Astrocyte (in vitro differentiated cells and primary cell): ENCODE measurements at regions not wholly inside any gene's neighbourhood (a gene's known extent, or its start where the extent isn't known, plus 50 kb on each side); places are given as distances from the start of the nearest gene placed in this dataset.
A peak's percentile ranks its signal among the peaks of the same experiment; 100 is the strongest.
"Not testable (repeated sequence)": the region's sequence is repeated elsewhere in the genome, so short reads cannot be mapped to it uniquely, and the experiment has no call there.

Source experiments
- DNase-seq: peaks from one replicate; pipeline ENCODE4 v3.0.0-alpha.2; 2010; ENCODE audit warnings: low read depth
- FAIRE-seq: peaks from 2 replicates; lab custom pipeline; 2011; peaks lifted over from hg19 to GRCh38; lab: Jason Lieb, UNC
- H2AFZ ChIP-seq: 2 replicates; pipeline ENCODE4 v1.6.0; 2012; ENCODE audit warnings: low read depth, low read length, inconsistent platforms
- H3K27ac ChIP-seq: 2 replicates; pipeline ENCODE4 v1.5.1; 2011; ENCODE audit warnings: low read depth, low read length, inconsistent platforms
- H3K27me3 ChIP-seq: 2 replicates; pipeline ENCODE4 v1.6.0; 2011; ENCODE audit warnings: low read length, inconsistent platforms; ENCODE audit not compliant: insufficient read depth
- H3K36me3 ChIP-seq: 2 replicates; pipeline ENCODE4 v1.5.1; 2011; ENCODE audit warnings: low read length, inconsistent platforms; ENCODE audit not compliant: insufficient read depth
- H3K4me1 ChIP-seq: 2 replicates; pipeline ENCODE4 v1.5.1; 2011; ENCODE audit warnings: low read length, inconsistent platforms; ENCODE audit not compliant: insufficient read depth
- H3K4me2 ChIP-seq: 2 replicates; pipeline ENCODE4 v1.6.0; 2012; ENCODE audit warnings: low read length, inconsistent platforms
- H3K4me3 ChIP-seq: 2 replicates; pipeline ENCODE4 v1.5.1; 2011; ENCODE audit warnings: low read depth, mild to moderate bottlenecking, low read length, inconsistent platforms; ENCODE audit not compliant: insufficient read depth
- H3K79me2 ChIP-seq: 2 replicates; pipeline ENCODE4 v1.6.0; 2012; ENCODE audit warnings: mild to moderate bottlenecking, low read length, inconsistent platforms; ENCODE audit not compliant: insufficient read depth
- H3K9ac ChIP-seq: 2 replicates; pipeline ENCODE4 v1.6.0; 2012; ENCODE audit warnings: mild to moderate bottlenecking, low read length, inconsistent platforms
- H3K9me3 ChIP-seq: 2 replicates; pipeline ENCODE4 v1.5.1; 2012; ENCODE audit warnings: low read depth, mild to moderate bottlenecking, low read length, inconsistent platforms; ENCODE audit not compliant: insufficient read depth
- H4K20me1 ChIP-seq: 2 replicates; pipeline ENCODE4 v1.6.0; 2012; ENCODE audit warnings: low read length, inconsistent platforms; ENCODE audit not compliant: insufficient read depth
- H3K27ac Mint-ChIP-seq: one replicate; pipeline ENCODE4 v1.8.0; 2021; ENCODE audit warnings: mild to moderate bottlenecking, mixed read lengths; ENCODE audit not compliant: unreplicated experiment
- H3K27me3 Mint-ChIP-seq: one replicate; pipeline ENCODE4 v1.8.0; 2021; ENCODE audit warnings: low read depth, mixed read lengths; ENCODE audit not compliant: unreplicated experiment
- H3K36me3 Mint-ChIP-seq: one replicate; pipeline ENCODE4 v1.8.0; 2021; ENCODE audit warnings: low read depth, mixed read lengths; ENCODE audit not compliant: unreplicated experiment
- H3K4me1 Mint-ChIP-seq: one replicate; pipeline ENCODE4 v1.8.0; 2021; ENCODE audit warnings: low read depth, mixed read lengths; ENCODE audit not compliant: unreplicated experiment
- H3K4me3 Mint-ChIP-seq: one replicate; pipeline ENCODE4 v1.8.0; 2021; ENCODE audit warnings: mild to moderate bottlenecking, moderate library complexity, mixed read lengths; ENCODE audit not compliant: unreplicated experiment
- H3K9me3 Mint-ChIP-seq: one replicate; pipeline ENCODE4 v1.8.0; 2021; ENCODE audit warnings: mild to moderate bottlenecking, mixed read lengths; ENCODE audit not compliant: unreplicated experiment
- EZH2 ChIP-seq: IDR thresholded peaks from 2 replicates; pipeline ENCODE4 v1.6.1; 2012; ENCODE audit warnings: mild to moderate bottlenecking, low read length, inconsistent platforms; ENCODE audit not compliant: insufficient read depth
- TF ChIP-seq, protein P1 (sequence below): IDR thresholded peaks from 2 replicates; pipeline ENCODE4 v1.5.1; 2011; ENCODE audit warnings: low read depth, mild to moderate bottlenecking, inconsistent platforms, low read length, moderate library complexity; ENCODE audit not compliant: insufficient read depth

GRCh38 chr4:131609039-131609438 is 1540.1 kb upstream of the PCDH10 start:
- Histone ChIP-seq H3K4me3 (no peak overlapping the region), H3K79me2 (no peaks in the 10 kb centered on the region), H3K36me3 (no peaks in the 10 kb centered on the region), H2AFZ (no peak overlapping the region), H3K4me1 (no peaks in the 10 kb centered on the region), H3K27me3 (no peaks in the 10 kb centered on the region), H4K20me1 (no peaks in the 10 kb centered on the region), H3K27ac (no peak overlapping the region), H3K9ac (no peak overlapping the region), H3K4me2 (no peak overlapping the region), H3K9me3 (no peaks in the 10 kb centered on the region)
- Mint-ChIP-seq H3K36me3 (no peaks in the 10 kb centered on the region), H3K27ac (no peak overlapping the region), H3K4me1 (peaks cover 11% of the 10 kb centered on the region), H3K9me3 (no peaks in the 10 kb centered on the region), H3K4me3 (no peak overlapping the region), H3K27me3 (no peaks in the 10 kb centered on the region)
- TF ChIP-seq, protein P1, sequence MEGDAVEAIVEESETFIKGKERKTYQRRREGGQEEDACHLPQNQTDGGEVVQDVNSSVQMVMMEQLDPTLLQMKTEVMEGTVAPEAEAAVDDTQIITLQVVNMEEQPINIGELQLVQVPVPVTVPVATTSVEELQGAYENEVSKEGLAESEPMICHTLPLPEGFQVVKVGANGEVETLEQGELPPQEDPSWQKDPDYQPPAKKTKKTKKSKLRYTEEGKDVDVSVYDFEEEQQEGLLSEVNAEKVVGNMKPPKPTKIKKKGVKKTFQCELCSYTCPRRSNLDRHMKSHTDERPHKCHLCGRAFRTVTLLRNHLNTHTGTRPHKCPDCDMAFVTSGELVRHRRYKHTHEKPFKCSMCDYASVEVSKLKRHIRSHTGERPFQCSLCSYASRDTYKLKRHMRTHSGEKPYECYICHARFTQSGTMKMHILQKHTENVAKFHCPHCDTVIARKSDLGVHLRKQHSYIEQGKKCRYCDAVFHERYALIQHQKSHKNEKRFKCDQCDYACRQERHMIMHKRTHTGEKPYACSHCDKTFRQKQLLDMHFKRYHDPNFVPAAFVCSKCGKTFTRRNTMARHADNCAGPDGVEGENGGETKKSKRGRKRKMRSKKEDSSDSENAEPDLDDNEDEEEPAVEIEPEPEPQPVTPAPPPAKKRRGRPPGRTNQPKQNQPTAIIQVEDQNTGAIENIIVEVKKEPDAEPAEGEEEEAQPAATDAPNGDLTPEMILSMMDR = no peak
- no peak for TF ChIP-seq EZH2
- FAIRE-seq (no peak), DNase-seq (no peak)

GRCh38 chr4:131610517-131610916 is 1538.6 kb upstream of the PCDH10 start:
- not testable (repeated sequence) for H3K9me3 ChIP-seq, H3K4me3 Mint-ChIP-seq, H3K4me1 ChIP-seq, H3K9me3 Mint-ChIP-seq, H3K4me3 ChIP-seq, H3K27me3 ChIP-seq, H3K36me3 ChIP-seq, H3K79me2 ChIP-seq, H4K20me1 ChIP-seq, H3K36me3 Mint-ChIP-seq, H3K27me3 Mint-ChIP-seq, H3K27ac ChIP-seq, H3K9ac ChIP-seq
- Histone ChIP-seq H3K4me2 (peak overlapping the region; percentile 18), H2AFZ (peak overlapping the region; percentile 7)
- Mint-ChIP-seq H3K27ac (peak overlapping the region; percentile 98), H3K4me1 (peaks cover 11% of the 10 kb centered on the region)
- DNase-seq = peak; percentile 57
- FAIRE-seq = peak; percentile 34

DNA sequence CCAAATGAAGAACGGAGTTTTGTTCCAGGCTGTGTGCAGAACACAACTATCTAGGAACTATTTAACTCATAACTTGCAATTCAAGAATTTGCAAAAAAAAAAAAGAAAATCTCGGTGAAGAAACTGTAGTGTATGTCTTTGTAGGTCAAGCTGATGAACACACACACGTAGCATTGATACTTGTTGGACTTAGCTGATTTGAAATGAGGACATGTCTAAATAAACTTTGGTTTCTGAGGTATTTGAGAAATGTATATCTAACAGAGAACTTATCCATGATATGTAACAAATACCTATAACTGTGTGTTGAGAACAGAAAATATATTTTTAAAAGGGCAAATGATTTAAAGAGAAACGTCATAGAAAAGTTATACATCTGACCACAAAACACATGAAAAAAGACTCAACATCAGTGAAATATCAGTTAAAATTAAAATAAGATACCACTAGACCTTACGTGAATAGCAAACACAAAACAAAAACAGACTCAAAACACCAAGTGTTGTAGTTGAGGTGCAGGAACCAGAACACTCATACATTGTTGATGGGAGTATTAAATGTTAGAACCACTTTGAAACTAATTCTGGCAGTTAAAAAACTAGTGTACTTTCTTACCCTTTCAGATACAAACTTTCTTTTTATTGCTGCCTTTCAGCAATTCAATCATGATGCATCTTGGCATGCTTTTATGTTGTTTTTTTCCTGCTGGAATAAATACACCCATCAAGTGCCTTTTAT is 1535.8 kb upstream of the PCDH10 start:
- Histone ChIP-seq H3K27ac (no peak overlapping the region), H3K36me3 (no peaks in the 10 kb centered on the region), H3K79me2 (no peaks in the 10 kb centered on the region), H3K27me3 (no peaks in the 10 kb centered on the region), H3K4me3 (no peak overlapping the region), H3K4me2 (no peak overlapping the region), H4K20me1 (no peaks in the 10 kb centered on the region), H2AFZ (no peak overlapping the region), H3K9me3 (no peaks in the 10 kb centered on the region), H3K4me1 (no peaks in the 10 kb centered on the region), H3K9ac (no peak overlapping the region)
- no peaks in the 10 kb centered on the region for H3K27me3 Mint-ChIP-seq
- H3K9me3 Mint-ChIP-seq = no peaks in the 10 kb centered on the region
- H3K27ac Mint-ChIP-seq = no peak overlapping the region
- no peaks in the 10 kb centered on the region for H3K36me3 Mint-ChIP-seq
- no peak overlapping the region for H3K4me3 Mint-ChIP-seq
- TF ChIP-seq EZH2 = no peak
- TF ChIP-seq, protein P1 = no peak
- DNase-seq (no peak), FAIRE-seq (no peak)
- H3K4me1 Mint-ChIP-seq = peaks cover 11% of the 10 kb centered on the region
